ENCODE measurements at regions not wholly inside any gene's neighbourhood (a gene's known extent, or its start where the extent isn't known, plus 50 kb on each side); places are given as distances from the start of the nearest gene placed in this dataset.

GRCh38 chr10:2547606-2548005, 519.7 kb upstream of the PFKP start:
- Histone ChIP-seq H3K4me3 (ENCODE audit: insufficient read depth, low read depth, low read length) (no peak overlapping the region), H3K9me1 (ENCODE audit: insufficient read depth, low read length) (no peaks in the 10 kb centered on the region), H2BK15ac (ENCODE audit: low read depth, low read length) (no peak overlapping the region), H3K56ac (ENCODE audit: extremely low read depth, insufficient read depth, low read length) (no peak overlapping the region), H2AK9ac (replicated peaks; ENCODE audit: low read depth, low read length, poor library complexity) (no peak overlapping the region), H3K4me1 (ENCODE audit: control insufficient read depth, insufficient read depth, low read length) (no peaks in the 10 kb centered on the region), H2AK5ac (ENCODE audit: low read depth, low read length) (no peak overlapping the region), H3K27me3 (ENCODE audit: control insufficient read depth, insufficient read depth, low read length) (no peaks in the 10 kb centered on the region), H3K36me3 (ENCODE audit: control insufficient read depth, insufficient read depth, low read length) (no peaks in the 10 kb centered on the region), H3K4me2 (ENCODE audit: low read depth, low read length) (no peak overlapping the region), H4K5ac (ENCODE audit: low read depth, low read length) (no peak overlapping the region), H4K8ac (ENCODE audit: low read depth in 2 of 2, low read length in 2 of 2) (no peak overlapping the region), H3K79me1 (ENCODE audit: low read depth in 1 of 2, low read length in 2 of 2) (no peaks in the 10 kb centered on the region), H3K9me3 (ENCODE audit: control insufficient read depth, insufficient read depth, low read length) (peaks cover 10% of the 10 kb centered on the region), H3K4ac (ENCODE audit: low read depth, low read length) (no peak overlapping the region), H3K27ac (ENCODE audit: insufficient read depth, low read length) (no peak overlapping the region), H2BK120ac (ENCODE audit: low read depth, low read length) (no peak overlapping the region), H4K20me1 (ENCODE audit: insufficient read depth, low read length) (no peaks in the 10 kb centered on the region), H2AFZ (replicated peaks; ENCODE audit: low read length, poor library complexity) (no peak overlapping the region), H4K91ac (ENCODE audit: insufficient read depth, low read depth, low read length) (no peak overlapping the region), H2BK20ac (ENCODE audit: low read depth, low read length) (no peak overlapping the region), H2BK5ac (ENCODE audit: low read depth, low read length, poor library complexity, severe bottlenecking) (no peak overlapping the region), H3K23ac (ENCODE audit: low read depth, low read length) (no peak overlapping the region), H3K18ac (ENCODE audit: low read depth, low read length) (no peak overlapping the region), H3K9ac (ENCODE audit: low read depth, low read length) (no peak overlapping the region), H3K14ac (replicated peaks; ENCODE audit: low read depth, low read length) (no peak overlapping the region)
- intact Hi-C loops (cut with micrococcal nuclease) (no loop called here), dilution Hi-C loops (cut with HindIII; ENCODE audit: low sequenced_read_pairs, unreplicated experiment) (no loop called here), in situ Hi-C loops (cut with MboI; ENCODE audit: low sequenced_read_pairs) (no loop called here)
- POLR2A ChIA-PET (ENCODE audit: unreplicated experiment) = no interaction called here
- no CpG with 5 or more reads among the region's 4 CpGs for WGBS, 2 experiments (ENCODE audit: extremely low coverage in 2 of 2, insufficient read length in 1 of 2)
- ATAC-seq (ENCODE audit: low read depth) (no peak), DNase-seq (no peak)
- CTCF ChIA-PET = no interaction called here
- TF ChIP-seq BHLHE40 (IDR thresholded peaks at IDR 0.05; ENCODE audit: low read depth, low read length) (no peak), SMC3 (IDR thresholded peaks at IDR 0.05; ENCODE audit: low read depth, low read length) (no peak), FOS (IDR thresholded peaks at IDR 0.05; ENCODE audit: low read depth, low read length) (no peak), MXI1 (IDR thresholded peaks at IDR 0.05; ENCODE audit: borderline replicate concordance, low read depth, low read length) (no peak), RAD21 (IDR thresholded peaks at IDR 0.05; ENCODE audit: low read length) (no peak), MAFK (IDR thresholded peaks at IDR 0.05; ENCODE audit: low read depth, low read length) (no peak), RCOR1 (IDR thresholded peaks at IDR 0.05; ENCODE audit: insufficient replicate concordance, low read length) (no peak), RFX5 (IDR thresholded peaks at IDR 0.05; ENCODE audit: low read depth, low read length) (no peak), CHD1 (IDR thresholded peaks at IDR 0.05; ENCODE audit: low read depth, low read length) (no peak)
- TF ChIP-seq, protein P1, sequence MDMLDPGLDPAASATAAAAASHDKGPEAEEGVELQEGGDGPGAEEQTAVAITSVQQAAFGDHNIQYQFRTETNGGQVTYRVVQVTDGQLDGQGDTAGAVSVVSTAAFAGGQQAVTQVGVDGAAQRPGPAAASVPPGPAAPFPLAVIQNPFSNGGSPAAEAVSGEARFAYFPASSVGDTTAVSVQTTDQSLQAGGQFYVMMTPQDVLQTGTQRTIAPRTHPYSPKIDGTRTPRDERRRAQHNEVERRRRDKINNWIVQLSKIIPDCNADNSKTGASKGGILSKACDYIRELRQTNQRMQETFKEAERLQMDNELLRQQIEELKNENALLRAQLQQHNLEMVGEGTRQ (IDR thresholded peaks at IDR 0.05; ENCODE audit: low read depth, low read length) = no peak
- TF ChIP-seq, protein P2, sequence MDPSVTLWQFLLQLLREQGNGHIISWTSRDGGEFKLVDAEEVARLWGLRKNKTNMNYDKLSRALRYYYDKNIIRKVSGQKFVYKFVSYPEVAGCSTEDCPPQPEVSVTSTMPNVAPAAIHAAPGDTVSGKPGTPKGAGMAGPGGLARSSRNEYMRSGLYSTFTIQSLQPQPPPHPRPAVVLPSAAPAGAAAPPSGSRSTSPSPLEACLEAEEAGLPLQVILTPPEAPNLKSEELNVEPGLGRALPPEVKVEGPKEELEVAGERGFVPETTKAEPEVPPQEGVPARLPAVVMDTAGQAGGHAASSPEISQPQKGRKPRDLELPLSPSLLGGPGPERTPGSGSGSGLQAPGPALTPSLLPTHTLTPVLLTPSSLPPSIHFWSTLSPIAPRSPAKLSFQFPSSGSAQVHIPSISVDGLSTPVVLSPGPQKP (IDR thresholded peaks at IDR 0.05; ENCODE audit: borderline replicate concordance, low read depth, low read length) = no peak
- no TSS peak for BruUV-seq (replicated peaks)
